Fibroblast of mammary gland (primary cell): ENCODE measurements at regions not wholly inside any gene's neighbourhood (a gene's known extent, or its start where the extent isn't known, plus 50 kb on each side); places are given as distances from the start of the nearest gene placed in this dataset.

ENCODE experiments used
- DNase-seq: peaks from one replicate; pipeline ENCODE4 v3.0.0-alpha.2; 2010; ENCODE audit warnings: low read depth
- H3K4me3 ChIP-seq: 2 replicates; pipeline ENCODE4 v1.5.1; 2011; ENCODE audit warnings: low read depth, mild to moderate bottlenecking, low read length, moderate library complexity; ENCODE audit not compliant: control insufficient read depth
- CTCF ChIP-seq: conservative IDR thresholded peaks from 2 replicates; pipeline ENCODE4 v1.5.1; 2011; ENCODE audit warnings: low read depth, low read length, inconsistent platforms; ENCODE audit not compliant: control insufficient read depth, insufficient read depth

- DNase-seq, result no peak
- H3K4me3 ChIP-seq, result no peak overlapping the region
- TF ChIP-seq CTCF, result no peak
Measured at GRCh38 chr7:68446183-68446582, 1152.1 kb upstream of the AUTS2 start.

- no peak for TF ChIP-seq CTCF
- DNase-seq, result no peak
- H3K4me3 ChIP-seq, result no peak overlapping the region
Measured at GRCh38 chr7:68449099-68449498, 1149.2 kb upstream of the AUTS2 start.

- no peak for DNase-seq
- TF ChIP-seq CTCF, result no peak
- H3K4me3 ChIP-seq, result no peak overlapping the region
Measured at GRCh38 chr7:68449816-68450215, 1148.5 kb upstream of the AUTS2 start.

- no peak overlapping the region for H3K4me3 ChIP-seq
- no peak for TF ChIP-seq CTCF
- no peak for DNase-seq
Measured at GRCh38 chr7:68454931-68455330, 1143.3 kb upstream of the AUTS2 start.

- no peak for DNase-seq
Measured at GRCh38 chr7:68456469-68456868, 1141.8 kb upstream of the AUTS2 start.

GRCh38 chr7:68457481-68457880 lies 1140.8 kb upstream of the AUTS2 start:
- DNase-seq, result no peak
- no peak overlapping the region for H3K4me3 ChIP-seq
- no peak for TF ChIP-seq CTCF

More at GRCh38 chr7:68456469-68456868, 1141.8 kb upstream of the AUTS2 start:
- no peak overlapping the region for H3K4me3 ChIP-seq
- TF ChIP-seq CTCF, result no peak
